Endothelial cell of umbilical vein (primary cell): ENCODE measurements at regions not wholly inside any gene's neighbourhood (a gene's known extent, or its start where the extent isn't known, plus 50 kb on each side); places are given as distances from the start of the nearest gene placed in this dataset.

ENCODE experiments used
- BruUV-seq: library from RNA; stranded (reverse); fragments of 400-500 nt; replicated peaks from 2 replicates; lab custom pipeline; 2021; lab: Mats Ljungman, UMichigan
- CTCF ChIA-PET: fragments of 300-600, 350-600 bp; sonication (Branson Sonifier 250); formaldehyde crosslinking; loops from one replicate; lab custom pipeline; 2021; ENCODE audit warnings: antibody characterized with exemption, inconsistent platforms; lab: Charles Lee
- POLR2A ChIA-PET: fragments of 300-600, 350-600 bp; sonication (Branson Sonifier 250); formaldehyde crosslinking; loops from one replicate; lab custom pipeline; 2021; ENCODE audit warnings: antibody characterized with exemption, inconsistent platforms; lab: Charles Lee
- DNase-seq: peaks from one replicate; pipeline ENCODE4 v3.0.0-alpha.2; 2011; ENCODE audit warnings: low read depth, low spot score
- FAIRE-seq: peaks from 2 replicates; lab custom pipeline; 2011; peaks lifted over from hg19 to GRCh38; lab: Jason Lieb, UNC
- H2AFZ ChIP-seq: 2 replicates; pipeline ENCODE4 v1.6.0; 2012; ENCODE audit warnings: low read depth, low read length, control low read depth, inconsistent platforms
- H3K27ac ChIP-seq: 2 replicates; pipeline ENCODE4 v1.5.1; 2011; ENCODE audit warnings: low read depth, mild to moderate bottlenecking, control low read depth, low read length, moderate library complexity; ENCODE audit not compliant: insufficient read depth
- H3K27me3 ChIP-seq, 2 experiments: 2 replicates each; pipeline versions ENCODE4 v1.6.0 to v1.6.1; 2011; ENCODE audit warnings: low read length in 2 of 2, mixed read lengths in 1 of 2; ENCODE audit not compliant: control insufficient read depth in 2 of 2, insufficient read depth in 2 of 2
- H3K36me3 ChIP-seq, 2 experiments: 2 replicates in 1 of 2; 3 replicates in 1 of 2; pipeline ENCODE4 v1.5.1; 2011; ENCODE audit warnings: low read length in 2 of 2, mild to moderate bottlenecking in 1 of 2, moderate library complexity in 1 of 2; ENCODE audit not compliant: control insufficient read depth in 2 of 2, insufficient read depth in 2 of 2; ENCODE audit errors: extremely low read depth in 1 of 2
- H3K4me1 ChIP-seq: 3 replicates; pipeline ENCODE4 v1.5.1; 2011; ENCODE audit warnings: mild to moderate bottlenecking, low read length; ENCODE audit not compliant: control insufficient read depth, insufficient read depth; ENCODE audit errors: extremely low read depth
- H3K4me2 ChIP-seq: 2 replicates; pipeline ENCODE4 v1.6.1; 2011; ENCODE audit warnings: low read length, control low read depth, mixed read lengths; ENCODE audit not compliant: insufficient read depth
- H3K4me3 ChIP-seq, 3 experiments: fragments of 200-600 bp in 1 of 3; sonication (generic), shearing (Covaris generic) in 1 of 3; replicated peaks in 1 of 3; 2 replicates each; pipeline ENCODE4 v1.5.1; 2011 to 2016; ENCODE audit warnings: control low read depth in 3 of 3, low read length in 3 of 3, mild to moderate bottlenecking in 2 of 3, inconsistent platforms in 1 of 3, low read depth in 1 of 3, moderate library complexity in 1 of 3; ENCODE audit not compliant: insufficient read depth in 1 of 3
- H3K79me2 ChIP-seq: 2 replicates; pipeline ENCODE4 v1.6.0; 2012; ENCODE audit warnings: low read length, inconsistent platforms; ENCODE audit not compliant: control insufficient read depth, insufficient read depth
- H3K9ac ChIP-seq: replicated peaks from 2 replicates; pipeline ENCODE3; 2011; ENCODE audit warnings: low read length, control low read depth; ENCODE audit not compliant: insufficient read depth; ENCODE audit errors: extremely low read depth
- H3K9me1 ChIP-seq: replicated peaks from 3 replicates; pipeline ENCODE4 v1.6.0; 2011; ENCODE audit warnings: mild to moderate bottlenecking, low read length; ENCODE audit not compliant: control insufficient read depth, insufficient read depth; ENCODE audit errors: extremely low read depth
- H3K9me3 ChIP-seq: replicated peaks from 2 replicates; pipeline ENCODE4 v1.5.1; 2012; ENCODE audit warnings: low read length, inconsistent platforms; ENCODE audit not compliant: control insufficient read depth, insufficient read depth
- H4K20me1 ChIP-seq: replicated peaks from 2 replicates; pipeline ENCODE3; 2011; ENCODE audit warnings: mild to moderate bottlenecking, low read length; ENCODE audit not compliant: control insufficient read depth, insufficient read depth; ENCODE audit errors: extremely low read depth
- EZH2 ChIP-seq: IDR thresholded peaks from 2 replicates; pipeline ENCODE4 v1.6.1; 2012; ENCODE audit warnings: borderline replicate concordance, low read depth, mild to moderate bottlenecking, moderate library complexity, low read length, inconsistent platforms; ENCODE audit not compliant: severe bottlenecking
- FOS ChIP-seq: IDR thresholded peaks from 2 replicates; pipeline ENCODE4 v1.6.1; 2011; ENCODE audit warnings: mild to moderate bottlenecking, low read length, moderate library complexity, borderline replicate concordance; ENCODE audit not compliant: insufficient read depth
- GATA2 ChIP-seq: IDR thresholded peaks from 2 replicates; pipeline ENCODE4 v1.7.0; 2011; ENCODE audit warnings: low read depth, mild to moderate bottlenecking, moderate library complexity, mixed read lengths, low read length; ENCODE audit not compliant: insufficient read length, insufficient read depth
- JUN ChIP-seq: IDR thresholded peaks from 2 replicates; pipeline ENCODE4 v1.6.1; 2011; ENCODE audit warnings: borderline replicate concordance, low read depth; ENCODE audit not compliant: insufficient read length, insufficient read depth
- MYC ChIP-seq: IDR thresholded peaks from one replicate; pipeline ENCODE4 v1.6.1; 2011; ENCODE audit warnings: mild to moderate bottlenecking, low read depth, low read length
- POLR2A ChIP-seq: IDR thresholded peaks from 2 replicates; pipeline ENCODE4 v1.6.1; 2012; ENCODE audit warnings: low read depth, mild to moderate bottlenecking, control low read depth, low read length
- POLR2AphosphoS5 ChIP-seq: IDR thresholded peaks from 2 replicates; pipeline ENCODE4 v1.6.1; 2012; ENCODE audit warnings: low read depth, mild to moderate bottlenecking, control low read depth, low read length, moderate library complexity; ENCODE audit not compliant: insufficient read depth
- dilution Hi-C: fragments of 300-500 bp; cut with MboI; formaldehyde crosslinking; loops from one replicate; pipeline ENCODE4 v1.15.0; 2019; ENCODE audit warnings: low sequenced_read_pairs; ENCODE audit not compliant: extremely low pct_ligation_motif_present
- intact Hi-C: fragments of 100-400 bp; cut with micrococcal nuclease; formaldehyde crosslinking; loops from one replicate; pipeline ENCODE4 v1.10.0; 2022
- TF ChIP-seq, protein P1 (sequence below), 2 donors: IDR thresholded peaks; 1 replicate in 1 of 2; 2 replicates in 1 of 2; pipeline ENCODE4 v1.5.1; 2011; ENCODE audit warnings: low read length in 2 of 2, mild to moderate bottlenecking in 2 of 2, moderate library complexity in 2 of 2, control low read depth in 1 of 2, inconsistent platforms in 1 of 2, low read depth in 1 of 2; ENCODE audit not compliant: insufficient read depth in 1 of 2; ENCODE audit errors: extremely low read depth in 1 of 2
- TF ChIP-seq, protein P2 (sequence below): IDR thresholded peaks from 2 replicates; pipeline ENCODE4 v1.6.1; 2011; ENCODE audit not compliant: insufficient read depth, insufficient read length

DNA sequence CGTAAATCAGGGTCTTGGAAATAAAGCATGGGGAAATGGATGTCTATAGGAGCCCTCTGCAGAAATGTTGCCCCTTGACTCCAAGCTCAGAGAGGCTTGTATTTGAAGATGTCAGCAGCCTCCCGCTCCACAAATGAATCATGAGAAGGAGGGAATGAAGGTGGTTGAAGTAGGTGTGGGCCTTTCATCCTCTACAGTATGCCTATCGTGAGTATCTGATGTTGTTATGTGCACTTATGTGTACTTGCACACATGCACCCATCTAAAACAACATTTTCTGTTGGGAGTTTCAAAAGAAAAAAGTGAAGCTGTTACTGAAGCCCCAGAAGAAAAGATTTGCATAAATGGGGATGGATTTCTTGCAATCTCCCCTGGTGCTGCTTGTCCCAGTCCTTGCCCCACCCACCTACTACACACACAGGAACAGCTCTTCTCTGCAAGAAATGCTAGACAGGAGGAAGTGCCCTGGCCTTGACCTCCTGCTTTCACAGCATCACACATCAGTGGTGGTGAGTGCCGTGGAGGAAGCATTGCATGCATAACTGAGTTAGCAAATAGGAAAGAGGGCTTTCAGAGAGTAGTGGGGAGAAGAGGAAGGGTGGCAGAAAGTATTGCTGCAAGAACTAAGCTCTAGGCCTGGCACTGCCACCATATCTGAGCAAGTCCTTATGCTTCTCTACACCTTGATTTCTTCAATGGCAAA lies 156.1 kb downstream of the SNX18 start:
- Histone ChIP-seq H3K79me2 (no peaks in the 10 kb centered on the region), H3K4me2 (no peak overlapping the region), H3K36me3 (no peaks in the 10 kb centered on the region), H3K9me1 (no peaks in the 10 kb centered on the region), H4K20me1 (no peaks in the 10 kb centered on the region), H2AFZ (no peak overlapping the region), H3K4me3 (no peak overlapping the region), H3K9ac (no peak overlapping the region), H3K27me3 (peaks cover 3 to 9% of the 10 kb centered on the region in 2 experiments), H3K4me1 (peaks cover 8% of the 10 kb centered on the region), H3K27ac (no peak overlapping the region), H3K9me3 (no peaks in the 10 kb centered on the region)
- no TSS peak for BruUV-seq
- ChIA-PET CTCF (no interaction called here), POLR2A (interaction anchor here (0.7 kb wide), 1 partner anchor 1636 kb away, joined by 3 read pairs; no protein-coding TSS in a partner anchor)
- intact Hi-C loops (no loop called here), dilution Hi-C loops (no loop called here)
- FAIRE-seq, result no peak
- TF ChIP-seq, protein P1, sequence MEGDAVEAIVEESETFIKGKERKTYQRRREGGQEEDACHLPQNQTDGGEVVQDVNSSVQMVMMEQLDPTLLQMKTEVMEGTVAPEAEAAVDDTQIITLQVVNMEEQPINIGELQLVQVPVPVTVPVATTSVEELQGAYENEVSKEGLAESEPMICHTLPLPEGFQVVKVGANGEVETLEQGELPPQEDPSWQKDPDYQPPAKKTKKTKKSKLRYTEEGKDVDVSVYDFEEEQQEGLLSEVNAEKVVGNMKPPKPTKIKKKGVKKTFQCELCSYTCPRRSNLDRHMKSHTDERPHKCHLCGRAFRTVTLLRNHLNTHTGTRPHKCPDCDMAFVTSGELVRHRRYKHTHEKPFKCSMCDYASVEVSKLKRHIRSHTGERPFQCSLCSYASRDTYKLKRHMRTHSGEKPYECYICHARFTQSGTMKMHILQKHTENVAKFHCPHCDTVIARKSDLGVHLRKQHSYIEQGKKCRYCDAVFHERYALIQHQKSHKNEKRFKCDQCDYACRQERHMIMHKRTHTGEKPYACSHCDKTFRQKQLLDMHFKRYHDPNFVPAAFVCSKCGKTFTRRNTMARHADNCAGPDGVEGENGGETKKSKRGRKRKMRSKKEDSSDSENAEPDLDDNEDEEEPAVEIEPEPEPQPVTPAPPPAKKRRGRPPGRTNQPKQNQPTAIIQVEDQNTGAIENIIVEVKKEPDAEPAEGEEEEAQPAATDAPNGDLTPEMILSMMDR (IDR thresholded peaks at IDR 0.05; ENCODE audit: extremely low read depth in 1 of 2, insufficient read depth in 1 of 2, low read depth in 1 of 2, low read length in 2 of 2), result no peak
- TF ChIP-seq, protein P2, sequence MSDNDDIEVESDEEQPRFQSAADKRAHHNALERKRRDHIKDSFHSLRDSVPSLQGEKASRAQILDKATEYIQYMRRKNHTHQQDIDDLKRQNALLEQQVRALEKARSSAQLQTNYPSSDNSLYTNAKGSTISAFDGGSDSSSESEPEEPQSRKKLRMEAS, result no peak
- TF ChIP-seq JUN (no peak), GATA2 (no peak), POLR2A (no peak), EZH2 (no peak), POLR2AphosphoS5 (no peak), FOS (no peak), MYC (no peak)
- no peak for DNase-seq
